Keratinocyte (primary cell): ENCODE measurements at regions not wholly inside any gene's neighbourhood (a gene's known extent, or its start where the extent isn't known, plus 50 kb on each side); places are given as distances from the start of the nearest gene placed in this dataset.

Experiments used
- DNase-seq: peaks from one replicate; pipeline ENCODE4 v3.0.0-alpha.2; 2011; ENCODE audit warnings: low read depth, missing footprints, low spot score
- FAIRE-seq: peaks from 2 replicates; lab custom pipeline; 2011; peaks lifted over from hg19 to GRCh38; lab: Jason Lieb, UNC
- H2AFZ ChIP-seq: 2 replicates; pipeline ENCODE4 v1.6.0; 2012; ENCODE audit warnings: low read length, control low read depth, inconsistent platforms; ENCODE audit not compliant: control insufficient read depth
- H3K27ac ChIP-seq: 2 replicates; pipeline ENCODE4 v1.5.1; 2011; ENCODE audit warnings: low read length; ENCODE audit not compliant: control insufficient read depth, insufficient read depth
- H3K27me3 ChIP-seq: 3 replicates; pipeline ENCODE4 v1.6.0; 2011; ENCODE audit warnings: low read length; ENCODE audit not compliant: control insufficient read depth, insufficient read depth; ENCODE audit errors: extremely low read depth
- H3K36me3 ChIP-seq, 2 experiments: 2 replicates in 1 of 2; 3 replicates in 1 of 2; pipeline ENCODE4 v1.5.1; 2011; ENCODE audit warnings: low read length in 2 of 2, mild to moderate bottlenecking in 1 of 2; ENCODE audit not compliant: control insufficient read depth in 2 of 2, insufficient read depth in 2 of 2; ENCODE audit errors: extremely low read depth in 1 of 2
- H3K4me1 ChIP-seq: 3 replicates; pipeline ENCODE4 v1.5.1; 2011; ENCODE audit warnings: low read length; ENCODE audit not compliant: control insufficient read depth, insufficient read depth; ENCODE audit errors: extremely low read depth
- H3K4me2 ChIP-seq: 3 replicates; pipeline ENCODE4 v1.6.0; 2011; ENCODE audit warnings: low read depth, low read length; ENCODE audit not compliant: control insufficient read depth, insufficient read depth; ENCODE audit errors: extremely low read depth
- H3K4me3 ChIP-seq, 3 experiments: fragments of 200-600 bp in 1 of 3; sonication (generic) in 1 of 3; 2 replicates in 2 of 3; 3 replicates in 1 of 3; pipeline ENCODE4 v1.5.1; 2011 to 2016; ENCODE audit warnings: low read length in 3 of 3, mild to moderate bottlenecking in 3 of 3, control low read depth in 2 of 3, inconsistent platforms in 1 of 3, low read depth in 1 of 3, mixed read lengths in 1 of 3, mixed run types in 1 of 3, moderate library complexity in 1 of 3; ENCODE audit not compliant: control insufficient read depth in 2 of 3, insufficient read depth in 2 of 3; ENCODE audit errors: extremely low read depth in 1 of 3
- H3K79me2 ChIP-seq: 2 replicates; pipeline ENCODE4 v1.6.0; 2012; ENCODE audit warnings: low read length; ENCODE audit not compliant: control insufficient read depth, insufficient read depth
- H3K9ac ChIP-seq: 3 replicates; pipeline ENCODE4 v1.6.0; 2011; ENCODE audit warnings: low read length; ENCODE audit not compliant: control insufficient read depth, insufficient read depth; ENCODE audit errors: extremely low read depth
- H3K9me1 ChIP-seq: 3 replicates; pipeline ENCODE4 v1.6.0; 2011; ENCODE audit warnings: low read length; ENCODE audit not compliant: control insufficient read depth, insufficient read depth; ENCODE audit errors: extremely low read depth
- H3K9me3 ChIP-seq: 2 replicates; pipeline ENCODE4 v1.5.1; 2012; ENCODE audit warnings: low read depth, low read length; ENCODE audit not compliant: control insufficient read depth
- H4K20me1 ChIP-seq: 3 replicates; pipeline ENCODE4 v1.6.0; 2011; ENCODE audit warnings: low read length; ENCODE audit not compliant: control insufficient read depth, insufficient read depth; ENCODE audit errors: extremely low read depth
- EZH2 ChIP-seq: IDR thresholded peaks from one replicate; pipeline ENCODE4 v1.6.1; 2012; ENCODE audit warnings: inconsistent platforms, mild to moderate bottlenecking, low read length, moderate library complexity
- dilution Hi-C: fragments of 300-500 bp; cut with MboI; formaldehyde crosslinking; loops from one replicate; pipeline ENCODE4 v1.7.0; 2020; ENCODE audit warnings: low sequenced_read_pairs; ENCODE audit not compliant: extremely low pct_ligation_motif_present
- TF ChIP-seq, protein P1 (sequence below), 3 experiments: IDR thresholded peaks in 1 of 3; conservative IDR thresholded peaks in 1 of 3; optimal IDR thresholded peaks in 1 of 3; 2 replicates in 2 of 3; 3 replicates in 1 of 3; pipeline versions ENCODE3 to v1.5.1; 2011; ENCODE audit warnings: low read length in 3 of 3, mild to moderate bottlenecking in 3 of 3, moderate library complexity in 2 of 3, control low read depth in 1 of 3, inconsistent platforms in 1 of 3; ENCODE audit not compliant: insufficient read depth in 2 of 3; ENCODE audit errors: extremely low read depth in 1 of 3

DNA sequence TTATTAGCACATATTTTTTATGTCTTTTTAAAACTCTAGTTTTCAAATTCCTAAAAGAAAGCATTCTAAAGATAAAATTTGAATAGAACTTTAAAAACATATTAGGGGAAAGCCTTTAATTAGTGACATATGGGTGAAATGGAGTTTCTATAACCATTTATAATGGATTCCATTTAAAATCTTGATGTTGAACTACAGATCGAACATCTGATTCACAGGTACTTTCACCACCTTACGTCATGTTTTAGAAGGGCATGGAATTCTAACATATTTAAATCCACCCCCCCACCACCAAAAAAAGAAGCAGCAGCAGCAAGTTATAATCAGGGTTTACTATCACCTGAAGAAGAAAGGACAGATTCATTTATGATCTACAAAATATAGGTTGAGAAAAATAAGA is 298.4 kb downstream of the SMOC2 start:
- no peak overlapping the region for H3K9ac ChIP-seq
- H3K4me2 ChIP-seq, result no peak overlapping the region
- H3K9me1 ChIP-seq, result no peaks in the 10 kb centered on the region
- TF ChIP-seq, protein P1, sequence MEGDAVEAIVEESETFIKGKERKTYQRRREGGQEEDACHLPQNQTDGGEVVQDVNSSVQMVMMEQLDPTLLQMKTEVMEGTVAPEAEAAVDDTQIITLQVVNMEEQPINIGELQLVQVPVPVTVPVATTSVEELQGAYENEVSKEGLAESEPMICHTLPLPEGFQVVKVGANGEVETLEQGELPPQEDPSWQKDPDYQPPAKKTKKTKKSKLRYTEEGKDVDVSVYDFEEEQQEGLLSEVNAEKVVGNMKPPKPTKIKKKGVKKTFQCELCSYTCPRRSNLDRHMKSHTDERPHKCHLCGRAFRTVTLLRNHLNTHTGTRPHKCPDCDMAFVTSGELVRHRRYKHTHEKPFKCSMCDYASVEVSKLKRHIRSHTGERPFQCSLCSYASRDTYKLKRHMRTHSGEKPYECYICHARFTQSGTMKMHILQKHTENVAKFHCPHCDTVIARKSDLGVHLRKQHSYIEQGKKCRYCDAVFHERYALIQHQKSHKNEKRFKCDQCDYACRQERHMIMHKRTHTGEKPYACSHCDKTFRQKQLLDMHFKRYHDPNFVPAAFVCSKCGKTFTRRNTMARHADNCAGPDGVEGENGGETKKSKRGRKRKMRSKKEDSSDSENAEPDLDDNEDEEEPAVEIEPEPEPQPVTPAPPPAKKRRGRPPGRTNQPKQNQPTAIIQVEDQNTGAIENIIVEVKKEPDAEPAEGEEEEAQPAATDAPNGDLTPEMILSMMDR (optimal IDR thresholded peaks at IDR 0.05 in 1 of 3, IDR thresholded peaks at IDR 0.05 in 1 of 3, conservative IDR thresholded peaks at IDR 0.05 in 1 of 3; ENCODE audit: extremely low read depth in 1 of 3, insufficient read depth in 2 of 3, low read length in 3 of 3), result no peak
- TF ChIP-seq EZH2, result no peak
- FAIRE-seq (no peak), DNase-seq (no peak)
- no peaks in the 10 kb centered on the region for H3K9me3 ChIP-seq
- no peak overlapping the region for H3K4me3 ChIP-seq
- no peaks in the 10 kb centered on the region for H3K36me3 ChIP-seq
- no peaks in the 10 kb centered on the region for H3K79me2 ChIP-seq
- H3K4me1 ChIP-seq, result no peaks in the 10 kb centered on the region
- H2AFZ ChIP-seq, result no peak overlapping the region
- H3K27ac ChIP-seq, result no peak overlapping the region
- H4K20me1 ChIP-seq, result no peaks in the 10 kb centered on the region
- dilution Hi-C loops, result no loop called here
- H3K27me3 ChIP-seq, result no peaks in the 10 kb centered on the region

DNA sequence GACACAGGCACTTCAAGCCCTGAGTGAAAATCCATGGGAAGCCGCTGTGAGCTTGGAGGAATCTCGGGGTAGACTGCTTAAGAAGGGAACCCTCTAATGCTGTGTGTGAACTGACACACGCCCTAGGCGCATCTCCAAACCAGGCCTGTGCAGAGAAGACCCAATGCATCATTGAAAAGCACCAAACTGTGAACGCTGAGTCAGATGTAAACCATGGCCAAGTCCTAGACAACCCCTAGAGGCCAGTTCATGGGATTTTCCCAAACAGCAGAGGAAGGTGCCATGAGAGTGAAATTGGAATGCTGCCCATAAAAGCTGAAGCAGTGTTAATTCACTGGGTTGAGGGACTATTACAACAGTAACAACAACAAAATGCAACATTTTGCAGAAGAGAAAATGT is 296.5 kb downstream of the SMOC2 start:
- TF ChIP-seq, protein P1 (optimal IDR thresholded peaks at IDR 0.05 in 1 of 3, IDR thresholded peaks at IDR 0.05 in 1 of 3, conservative IDR thresholded peaks at IDR 0.05 in 1 of 3; ENCODE audit: extremely low read depth in 1 of 3, insufficient read depth in 2 of 3, low read length in 3 of 3), result peak; percentile 23 to 45 (median 43)
- no peak for TF ChIP-seq EZH2
- Histone ChIP-seq H3K9me3 (no peaks in the 10 kb centered on the region), H3K4me3 (no peak overlapping the region), H3K4me1 (no peaks in the 10 kb centered on the region), H3K9me1 (no peaks in the 10 kb centered on the region), H3K4me2 (no peak overlapping the region), H3K27ac (no peak overlapping the region), H3K36me3 (no peaks in the 10 kb centered on the region), H3K27me3 (no peaks in the 10 kb centered on the region), H2AFZ (no peak overlapping the region), H3K79me2 (no peaks in the 10 kb centered on the region), H3K9ac (no peak overlapping the region), H4K20me1 (no peaks in the 10 kb centered on the region)
- dilution Hi-C loops, result no loop called here
- DNase-seq, result no peak
- no peak for FAIRE-seq
